ENCODE measurements at regions not wholly inside any gene's neighbourhood (a gene's known extent, or its start where the extent isn't known, plus 50 kb on each side); places are given as distances from the start of the nearest gene placed in this dataset.

GRCh38 chr7:24143547-24143946, 140.4 kb upstream of the NPY start:
- H3K9ac ChIP-seq (ENCODE audit: control insufficient read depth, extremely low read depth, insufficient read depth, low read length), result no peak overlapping the region
- H3K79me2 ChIP-seq (ENCODE audit: control insufficient read depth, insufficient read depth, low read length), result no peaks in the 10 kb centered on the region
- TF ChIP-seq EZH2 (IDR thresholded peaks at IDR 0.05; ENCODE audit: low read length), result no peak
- TF ChIP-seq CTCF (optimal IDR thresholded peaks at IDR 0.05 in 1 of 3, IDR thresholded peaks at IDR 0.05 in 1 of 3, conservative IDR thresholded peaks at IDR 0.05 in 1 of 3; ENCODE audit: extremely low read depth in 1 of 3, insufficient read depth in 2 of 3, low read length in 3 of 3), result no peak
- no peaks in the 10 kb centered on the region for H3K9me3 ChIP-seq (ENCODE audit: control insufficient read depth, low read depth, low read length)
- H4K20me1 ChIP-seq (ENCODE audit: control insufficient read depth, extremely low read depth, insufficient read depth, low read length), result no peaks in the 10 kb centered on the region
- dilution Hi-C loops (cut with MboI; ENCODE audit: extremely low pct_ligation_motif_present, low sequenced_read_pairs), result no loop called here
- H3K9me1 ChIP-seq (ENCODE audit: control insufficient read depth, extremely low read depth, insufficient read depth, low read length), result no peaks in the 10 kb centered on the region
- H3K4me3 ChIP-seq (ENCODE audit: control insufficient read depth in 2 of 3, extremely low read depth in 1 of 3, insufficient read depth in 2 of 3, low read depth in 1 of 3, low read length in 3 of 3), result no peak overlapping the region
- H3K4me1 ChIP-seq (ENCODE audit: control insufficient read depth, extremely low read depth, insufficient read depth, low read length), result no peaks in the 10 kb centered on the region
- no peak overlapping the region for H2AFZ ChIP-seq (ENCODE audit: control insufficient read depth, low read length)
- no peaks in the 10 kb centered on the region for H3K27me3 ChIP-seq (ENCODE audit: control insufficient read depth, extremely low read depth, insufficient read depth, low read length)
- no peak overlapping the region for H3K4me2 ChIP-seq (ENCODE audit: control insufficient read depth, extremely low read depth, insufficient read depth, low read depth, low read length)
- H3K36me3 ChIP-seq (ENCODE audit: control insufficient read depth in 2 of 2, extremely low read depth in 1 of 2, insufficient read depth in 2 of 2, low read length in 2 of 2), result no peaks in the 10 kb centered on the region
- DNase-seq (ENCODE audit: low read depth, low spot score) (no peak), FAIRE-seq (no peak)
- no peak overlapping the region for H3K27ac ChIP-seq (ENCODE audit: control insufficient read depth, insufficient read depth, low read length)

- Histone ChIP-seq H3K9me1 (ENCODE audit: control insufficient read depth, extremely low read depth, insufficient read depth, low read length) (no peaks in the 10 kb centered on the region), H3K36me3 (ENCODE audit: control insufficient read depth in 2 of 2, extremely low read depth in 1 of 2, insufficient read depth in 2 of 2, low read length in 2 of 2) (no peaks in the 10 kb centered on the region), H4K20me1 (ENCODE audit: control insufficient read depth, extremely low read depth, insufficient read depth, low read length) (no peaks in the 10 kb centered on the region), H3K27me3 (ENCODE audit: control insufficient read depth, extremely low read depth, insufficient read depth, low read length) (no peaks in the 10 kb centered on the region), H3K4me3 (ENCODE audit: control insufficient read depth in 2 of 3, extremely low read depth in 1 of 3, insufficient read depth in 2 of 3, low read depth in 1 of 3, low read length in 3 of 3) (no peak overlapping the region), H3K9me3 (ENCODE audit: control insufficient read depth, low read depth, low read length) (no peaks in the 10 kb centered on the region), H3K79me2 (ENCODE audit: control insufficient read depth, insufficient read depth, low read length) (no peaks in the 10 kb centered on the region), H3K4me2 (ENCODE audit: control insufficient read depth, extremely low read depth, insufficient read depth, low read depth, low read length) (no peak overlapping the region), H2AFZ (ENCODE audit: control insufficient read depth, low read length) (no peak overlapping the region), H3K9ac (ENCODE audit: control insufficient read depth, extremely low read depth, insufficient read depth, low read length) (no peak overlapping the region), H3K27ac (ENCODE audit: control insufficient read depth, insufficient read depth, low read length) (no peak overlapping the region), H3K4me1 (ENCODE audit: control insufficient read depth, extremely low read depth, insufficient read depth, low read length) (no peaks in the 10 kb centered on the region)
- dilution Hi-C loops (cut with MboI; ENCODE audit: extremely low pct_ligation_motif_present, low sequenced_read_pairs), result no loop called here
- no peak for FAIRE-seq
- no peak for TF ChIP-seq EZH2 (IDR thresholded peaks at IDR 0.05; ENCODE audit: low read length)
- no peak for TF ChIP-seq CTCF (optimal IDR thresholded peaks at IDR 0.05 in 1 of 3, IDR thresholded peaks at IDR 0.05 in 1 of 3, conservative IDR thresholded peaks at IDR 0.05 in 1 of 3; ENCODE audit: extremely low read depth in 1 of 3, insufficient read depth in 2 of 3, low read length in 3 of 3)
- DNase-seq (ENCODE audit: low read depth, low spot score), result no peak
Measured at GRCh38 chr7:24151944-24152343, 132.0 kb upstream of the NPY start.
